Common myeloid progenitor, CD34-positive (primary cell): ENCODE measurements at regions not wholly inside any gene's neighbourhood (a gene's known extent, or its start where the extent isn't known, plus 50 kb on each side); places are given as distances from the start of the nearest gene placed in this dataset.

ENCODE experiments used
- CTCF ChIA-PET: fragments of 350-600 bp; sonication (Branson Sonifier 250); formaldehyde crosslinking; loops from one replicate; lab custom pipeline; 2021; ENCODE audit warnings: antibody characterized with exemption; lab: Charles Lee
- POLR2A ChIA-PET: fragments of 350-600 bp; sonication (Branson Sonifier 250); formaldehyde crosslinking; loops from one replicate; lab custom pipeline; 2021; ENCODE audit warnings: antibody characterized with exemption; lab: Charles Lee
- DNase-seq, 3 donors: peaks; one replicate each; pipeline versions ENCODE4 v3.0.0 to v3.0.0-alpha.2; 2013
- H3K27ac ChIP-seq, 2 experiments: 1 replicate in 1 of 2; 2 replicates in 1 of 2; pipeline ENCODE4 v1.7.0; 2013; ENCODE audit warnings: inconsistent platforms in 2 of 2, low read length in 2 of 2, mild to moderate bottlenecking in 2 of 2, low read depth in 1 of 2, moderate library complexity in 1 of 2; ENCODE audit not compliant: severe bottlenecking in 2 of 2, insufficient read depth in 1 of 2, poor library complexity in 1 of 2
- H3K27me3 ChIP-seq, 5 experiments: replicated peaks in 2 of 5; 1 replicate in 3 of 5; 2 replicates in 2 of 5; pipeline versions ENCODE4 v1.6.1 to v1.7.0; 2013; ENCODE audit warnings: low read length in 4 of 5, mild to moderate bottlenecking in 2 of 5, moderate library complexity in 2 of 5, inconsistent platforms in 1 of 5; ENCODE audit not compliant: insufficient read depth in 5 of 5, control insufficient read depth in 4 of 5
- H3K36me3 ChIP-seq, 4 experiments: 1 replicate in 2 of 4; 2 replicates in 2 of 4; pipeline versions ENCODE4 v1.6.1 to v1.7.0; 2013; ENCODE audit warnings: low read length in 3 of 4, control low read depth in 1 of 4, mild to moderate bottlenecking in 1 of 4; ENCODE audit not compliant: control insufficient read depth in 4 of 4, insufficient read depth in 4 of 4
- H3K4me1 ChIP-seq, 4 experiments: 1 replicate in 3 of 4; 2 replicates in 1 of 4; pipeline versions ENCODE4 v1.6.1 to v1.7.1; 2013; ENCODE audit warnings: low read length in 3 of 4, mild to moderate bottlenecking in 3 of 4, control low read depth in 1 of 4, inconsistent platforms in 1 of 4, moderate library complexity in 1 of 4; ENCODE audit not compliant: control insufficient read depth in 4 of 4, insufficient read depth in 4 of 4; ENCODE audit errors: control extremely low read depth in 1 of 4
- H3K4me3 ChIP-seq, 7 experiments: 1 replicate in 4 of 7; 2 replicates in 3 of 7; pipeline versions ENCODE4 v1.5.1 to v1.7.0; 2013; ENCODE audit warnings: mild to moderate bottlenecking in 7 of 7, low read length in 6 of 7, moderate library complexity in 6 of 7, inconsistent platforms in 2 of 7, low read depth in 2 of 7, control low read depth in 1 of 7; ENCODE audit not compliant: insufficient read depth in 4 of 7, control insufficient read depth in 1 of 7; ENCODE audit errors: extremely low read depth in 1 of 7
- H3K9me3 ChIP-seq, 5 experiments: 1 replicate in 4 of 5; 2 replicates in 1 of 5; pipeline versions ENCODE4 v1.6.1 to v1.7.1; 2013; ENCODE audit warnings: low read length in 4 of 5, mild to moderate bottlenecking in 2 of 5, inconsistent platforms in 1 of 5, low read depth in 1 of 5, moderate library complexity in 1 of 5; ENCODE audit not compliant: control insufficient read depth in 4 of 5, insufficient read depth in 2 of 5; ENCODE audit errors: control extremely low read depth in 1 of 5
- WGBS: methylation state at CpG from one replicate; pipeline ENCODE4 v1.1.5; 2013; ENCODE audit not compliant: insufficient coverage; 5-methylcytosine and 5-hydroxymethylcytosine counted together

DNA sequence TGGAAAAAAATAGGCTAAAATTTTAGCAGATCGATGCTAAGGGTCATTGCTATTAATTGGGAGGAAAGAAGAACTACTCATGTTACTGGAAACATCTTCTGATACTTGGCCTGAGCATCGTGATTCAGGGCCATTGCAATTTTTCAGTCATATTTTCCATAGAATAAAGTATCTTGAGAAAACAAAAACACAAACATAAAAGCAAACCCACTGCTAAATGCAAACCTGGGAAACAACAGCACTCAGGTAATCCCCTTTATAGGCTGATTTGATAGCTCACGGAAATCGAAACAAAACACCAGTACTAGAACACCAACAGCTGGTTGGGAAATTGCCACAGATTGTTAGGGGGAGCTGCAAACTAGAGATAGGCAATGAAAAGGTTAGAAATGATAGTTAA lies 172.9 kb upstream of the ESRRG start:
- Histone ChIP-seq H3K36me3 (no peaks in the 10 kb centered on the region), H3K27ac (no peak overlapping the region), H3K27me3 (no peaks in the 10 kb centered on the region), H3K4me3 (no peak overlapping the region), H3K9me3 (no peaks in the 10 kb centered on the region), H3K4me1 (no peaks in the 10 kb centered on the region)
- WGBS: 100% methylated on average over 1 of the region's 4 CpGs
- no peak for DNase-seq
- POLR2A ChIA-PET: no interaction called here
- CTCF ChIA-PET: no interaction called here

GRCh38 chr1:216894494-216894893 lies 171.3 kb upstream of the ESRRG start:
- Histone ChIP-seq H3K4me1 (no peaks in the 10 kb centered on the region), H3K27ac (no peak overlapping the region), H3K4me3 (no peak overlapping the region), H3K9me3 (no peaks in the 10 kb centered on the region), H3K27me3 (no peaks in the 10 kb centered on the region), H3K36me3 (no peaks in the 10 kb centered on the region)
- no peak for DNase-seq
- POLR2A ChIA-PET: no interaction called here
- 93% methylated on average over 4 of the region's 5 CpGs for WGBS
- CTCF ChIA-PET: no interaction called here

GRCh38 chr1:216892581-216893160 lies 169.4 kb upstream of the ESRRG start:
- Histone ChIP-seq H3K27ac (no peak overlapping the region), H3K9me3 (no peaks in the 10 kb centered on the region), H3K36me3 (no peaks in the 10 kb centered on the region), H3K27me3 (no peaks in the 10 kb centered on the region), H3K4me1 (no peaks in the 10 kb centered on the region), H3K4me3 (no peak overlapping the region)
- 96% methylated on average over 10 of the region's 10 CpGs for WGBS
- ChIA-PET CTCF (no interaction called here), POLR2A (no interaction called here)
- no peak for DNase-seq

GRCh38 chr1:216890871-216891270 lies 167.6 kb upstream of the ESRRG start:
- no peak for DNase-seq
- Histone ChIP-seq H3K27me3 (no peaks in the 10 kb centered on the region), H3K36me3 (no peaks in the 10 kb centered on the region), H3K27ac (no peak overlapping the region), H3K4me1 (no peaks in the 10 kb centered on the region), H3K4me3 (no peak overlapping the region), H3K9me3 (no peaks in the 10 kb centered on the region)
- 100% methylated on average over 3 of the region's 7 CpGs for WGBS
- ChIA-PET CTCF (no interaction called here), POLR2A (no interaction called here)

DNA sequence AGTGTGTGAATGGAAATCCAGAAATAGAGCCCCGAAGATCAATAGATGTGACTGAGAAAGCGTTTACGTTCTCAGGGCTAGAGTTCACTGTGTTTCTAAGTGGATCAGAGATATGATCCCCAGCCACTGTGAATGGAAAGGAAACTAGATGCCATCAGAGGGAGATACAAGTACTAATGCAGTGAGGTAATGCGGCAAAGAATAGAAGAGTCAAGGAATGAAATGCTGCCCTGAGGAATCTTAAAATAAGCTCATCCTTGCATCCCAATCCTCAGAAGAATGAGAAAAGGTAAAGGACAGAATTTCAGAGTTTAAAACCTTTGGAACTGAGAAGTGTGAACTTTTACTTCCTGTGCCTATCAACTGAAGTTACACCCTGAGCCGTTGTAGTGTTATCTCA lies 165.5 kb upstream of the ESRRG start:
- no peak overlapping the region for H3K27ac ChIP-seq
- no peak for DNase-seq
- ChIA-PET POLR2A (no interaction called here), CTCF (no interaction called here)
- H3K9me3 ChIP-seq: no peaks in the 10 kb centered on the region
- no peaks in the 10 kb centered on the region for H3K36me3 ChIP-seq
- no peaks in the 10 kb centered on the region for H3K4me1 ChIP-seq
- WGBS: 94% methylated on average over 5 of the region's 5 CpGs
- H3K27me3 ChIP-seq: no peaks in the 10 kb centered on the region
- H3K4me3 ChIP-seq: no peak overlapping the region

DNA sequence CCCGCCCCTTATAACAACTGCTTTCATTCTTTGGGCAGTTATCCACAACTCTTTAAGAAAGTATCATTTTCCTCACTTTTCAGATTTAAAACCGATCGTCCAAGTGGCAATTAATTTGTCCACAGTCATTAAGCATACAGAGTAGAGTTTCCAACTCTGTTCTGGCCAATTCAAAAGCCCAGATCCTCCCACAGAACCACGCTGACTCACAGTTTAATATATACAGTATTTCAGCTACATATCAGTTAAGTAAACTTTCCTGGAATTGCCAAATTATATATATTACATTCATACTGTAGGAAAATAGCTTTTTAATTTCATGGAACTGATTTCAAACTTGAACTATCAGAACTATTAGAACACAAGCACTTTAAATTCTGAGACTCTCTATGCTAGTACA lies 163.8 kb upstream of the ESRRG start:
- POLR2A ChIA-PET: no interaction called here
- no peak overlapping the region for H3K27ac ChIP-seq
- H3K36me3 ChIP-seq: no peaks in the 10 kb centered on the region
- H3K4me1 ChIP-seq: no peaks in the 10 kb centered on the region
- DNase-seq: no peak
- no peaks in the 10 kb centered on the region for H3K27me3 ChIP-seq
- no peak overlapping the region for H3K4me3 ChIP-seq
- no peaks in the 10 kb centered on the region for H3K9me3 ChIP-seq
- CTCF ChIA-PET: no interaction called here
- WGBS: 100% methylated on average over 3 of the region's 4 CpGs

- no peak overlapping the region for H3K27ac ChIP-seq
- no peaks in the 10 kb centered on the region for H3K9me3 ChIP-seq
- DNase-seq: no peak
- POLR2A ChIA-PET: no interaction called here
- no peak overlapping the region for H3K4me3 ChIP-seq
- CTCF ChIA-PET: no interaction called here
- H3K36me3 ChIP-seq: no peaks in the 10 kb centered on the region
- no peaks in the 10 kb centered on the region for H3K4me1 ChIP-seq
- H3K27me3 ChIP-seq: no peaks in the 10 kb centered on the region
- WGBS: no CpG with 5 or more reads among the region's 2 CpGs
Observed at GRCh38 chr1:216884614-216885229, 161.5 kb upstream of the ESRRG start.
